OCI-LY3 (cell line): ENCODE measurements at regions not wholly inside any gene's neighbourhood (a gene's known extent, or its start where the extent isn't known, plus 50 kb on each side); places are given as distances from the start of the nearest gene placed in this dataset.

Experiments used
- H2AFZ ChIP-seq: fragments of 200-600, 300-600 bp; shearing (Covaris generic); 2 replicates; pipeline ENCODE4 v1.6.0; 2014; ENCODE audit warnings: antibody characterized with exemption, low read depth, low read length
- H3K27ac ChIP-seq: fragments of 200-600, 300-600 bp; sonication (generic); 2 replicates; pipeline ENCODE4 v1.5.1; 2014; ENCODE audit warnings: mild to moderate bottlenecking, low read length, moderate library complexity, mixed read lengths
- H3K27me3 ChIP-seq: fragments of 200-600, 300-600 bp; sonication (generic); 2 replicates; pipeline ENCODE4 v1.6.1; 2014; ENCODE audit warnings: low read depth, low read length, mixed read lengths
- H3K36me3 ChIP-seq: fragments of 200-600, 300-600 bp; sonication (generic); replicated peaks from 2 replicates; pipeline ENCODE3; 2014; ENCODE audit warnings: low read depth, low read length, mixed read lengths
- H3K4me1 ChIP-seq: fragments of 300-600, 200-600 bp; sonication (generic); 2 replicates; pipeline ENCODE4 v1.6.1; 2014; ENCODE audit warnings: low read length, mixed read lengths
- H3K4me2 ChIP-seq: fragments of 200-600, 300-600 bp; sonication (generic); 2 replicates; pipeline ENCODE4 v1.6.1; 2014; ENCODE audit warnings: low read length, mixed read lengths
- H3K4me3 ChIP-seq: fragments of 300-600, 200-600 bp; sonication (generic); 2 replicates; pipeline ENCODE4 v1.5.1; 2014; ENCODE audit warnings: antibody characterized with exemption, mild to moderate bottlenecking, low read length, moderate library complexity
- H3K79me2 ChIP-seq: fragments of 300-600, 200-600 bp; shearing (Covaris generic); 2 replicates; pipeline ENCODE4 v1.6.1; 2014; ENCODE audit warnings: mild to moderate bottlenecking, low read length, mixed read lengths
- H3K9ac ChIP-seq: fragments of 300-600, 200-600 bp; shearing (Covaris generic); 2 replicates; pipeline ENCODE4 v1.6.0; 2014; ENCODE audit warnings: mild to moderate bottlenecking, low read length, moderate library complexity
- H3K9me3 ChIP-seq: fragments of 200-600, 300-600 bp; shearing (Covaris generic); 2 replicates; pipeline ENCODE4 v1.6.1; 2014; ENCODE audit warnings: low read length, mixed read lengths; ENCODE audit not compliant: insufficient read depth
- H4K20me1 ChIP-seq: fragments of 200-600, 300-600 bp; sonication (generic); 2 replicates; pipeline ENCODE4 v1.6.1; 2016; ENCODE audit warnings: low read length, mixed read lengths; ENCODE audit not compliant: insufficient read depth
- CTCF ChIP-seq: fragments of 200-600, 300-600 bp; sonication (generic); IDR thresholded peaks from 2 replicates; pipeline ENCODE4 v1.5.1; 2014; ENCODE audit warnings: antibody characterized with exemption, low read length, low read depth
- EZH2phosphoT487 ChIP-seq: fragments of 200-600 bp; shearing (Covaris generic); IDR thresholded peaks from 2 replicates; pipeline ENCODE4 v1.6.1; 2018; ENCODE audit warnings: antibody characterized with exemption, mixed run types, low read depth

- Histone ChIP-seq H3K4me3 (no peak overlapping the region), H4K20me1 (no peaks in the 10 kb centered on the region), H2AFZ (no peak overlapping the region), H3K27ac (no peak overlapping the region), H3K4me2 (no peak overlapping the region), H3K4me1 (peaks cover 6% of the 10 kb centered on the region; the same call in 1 of the 2 replicates), H3K36me3 (no peaks in the 10 kb centered on the region), H3K27me3 (peaks cover 11% of the 10 kb centered on the region), H3K79me2 (no peaks in the 10 kb centered on the region), H3K9ac (no peak overlapping the region), H3K9me3 (no peaks in the 10 kb centered on the region)
- no peak for TF ChIP-seq EZH2phosphoT487
- TF ChIP-seq CTCF, result no peak
Observed at GRCh38 chr5:68540798-68541590, 325.4 kb downstream of the PIK3R1 start.

- peaks cover 11% of the 10 kb centered on the region for H3K27me3 ChIP-seq
- H2AFZ ChIP-seq, result no peak overlapping the region
- no peaks in the 10 kb centered on the region for H3K79me2 ChIP-seq
- H3K36me3 ChIP-seq, result no peaks in the 10 kb centered on the region
- H3K4me1 ChIP-seq, result peaks cover 6% of the 10 kb centered on the region; the same call in 1 of the 2 replicates
- no peak overlapping the region for H3K4me2 ChIP-seq
- TF ChIP-seq CTCF (no peak), EZH2phosphoT487 (no peak)
- H3K9ac ChIP-seq, result no peak overlapping the region
- H3K4me3 ChIP-seq, result no peak overlapping the region
- no peaks in the 10 kb centered on the region for H3K9me3 ChIP-seq
- H3K27ac ChIP-seq, result no peak overlapping the region
- no peaks in the 10 kb centered on the region for H4K20me1 ChIP-seq
Observed at GRCh38 chr5:68542207-68542606, 326.7 kb downstream of the PIK3R1 start.

- H3K4me3 ChIP-seq, result no peak overlapping the region
- H3K27me3 ChIP-seq, result peaks cover 11% of the 10 kb centered on the region
- H4K20me1 ChIP-seq, result no peaks in the 10 kb centered on the region
- no peaks in the 10 kb centered on the region for H3K9me3 ChIP-seq
- H3K36me3 ChIP-seq, result no peaks in the 10 kb centered on the region
- no peak overlapping the region for H3K9ac ChIP-seq
- peak overlapping the region; percentile 39; the same call in 1 of the 2 replicates for H2AFZ ChIP-seq
- peaks cover 6% of the 10 kb centered on the region; the same call in 1 of the 2 replicates for H3K4me1 ChIP-seq
- peak overlapping the region; percentile 44 for H3K4me2 ChIP-seq
- TF ChIP-seq CTCF, result no peak
- no peak for TF ChIP-seq EZH2phosphoT487
- no peak overlapping the region for H3K27ac ChIP-seq
- H3K79me2 ChIP-seq, result no peaks in the 10 kb centered on the region
Observed at GRCh38 chr5:68543212-68543611, 327.7 kb downstream of the PIK3R1 start.

GRCh38 chr5:68544091-68544647, 328.6 kb downstream of the PIK3R1 start:
- H3K27ac ChIP-seq, result no peak overlapping the region
- H3K4me2 ChIP-seq, result no peak overlapping the region
- no peaks in the 10 kb centered on the region for H4K20me1 ChIP-seq
- no peak for TF ChIP-seq CTCF
- no peak for TF ChIP-seq EZH2phosphoT487
- peaks cover 11% of the 10 kb centered on the region for H3K27me3 ChIP-seq
- H3K4me3 ChIP-seq, result no peak overlapping the region
- H3K79me2 ChIP-seq, result no peaks in the 10 kb centered on the region
- no peaks in the 10 kb centered on the region for H3K36me3 ChIP-seq
- no peaks in the 10 kb centered on the region for H3K9me3 ChIP-seq
- no peak overlapping the region for H3K9ac ChIP-seq
- H3K4me1 ChIP-seq, result peaks cover 6% of the 10 kb centered on the region; the same call in 1 of the 2 replicates
- H2AFZ ChIP-seq, result no peak overlapping the region
